ENCODE measurements at regions not wholly inside any gene's neighbourhood (a gene's known extent, or its start where the extent isn't known, plus 50 kb on each side); places are given as distances from the start of the nearest gene placed in this dataset.

DNA sequence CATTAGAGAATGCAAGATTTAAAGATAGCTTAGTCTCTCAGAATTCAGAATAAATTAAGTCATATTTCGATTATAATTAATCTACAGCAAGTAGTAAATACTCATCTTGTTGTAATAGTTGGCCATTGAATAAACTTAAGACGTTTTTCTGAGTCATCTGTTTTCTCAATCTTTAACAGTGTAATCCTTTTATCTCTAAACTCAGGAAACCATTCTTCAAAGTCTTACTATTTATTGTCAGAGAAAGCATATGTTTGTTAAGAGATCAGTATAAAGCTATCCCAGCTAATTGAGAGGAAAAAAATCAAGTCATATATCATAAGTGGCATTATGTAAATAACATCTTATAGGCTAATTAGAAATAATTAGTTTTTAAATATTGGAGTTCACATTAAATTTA, 201.2 kb upstream of the ADAMTS5 start:
- ChIA-PET CTCF (no interaction called here), POLR2A (no interaction called here)
- Mint-ChIP-seq H3K27ac (no peak overlapping the region), H3K27me3 (no peaks in the 10 kb centered on the region), H3K4me3 (no peak overlapping the region), H3K9me3 (ENCODE audit: insufficient read depth) (peaks cover 4% of the 10 kb centered on the region), H3K4me1 (no peaks in the 10 kb centered on the region)
- ATAC-seq (ENCODE audit: low read depth) (no peak), DNase-seq (no peak)
- TF ChIP-seq, protein P1, sequence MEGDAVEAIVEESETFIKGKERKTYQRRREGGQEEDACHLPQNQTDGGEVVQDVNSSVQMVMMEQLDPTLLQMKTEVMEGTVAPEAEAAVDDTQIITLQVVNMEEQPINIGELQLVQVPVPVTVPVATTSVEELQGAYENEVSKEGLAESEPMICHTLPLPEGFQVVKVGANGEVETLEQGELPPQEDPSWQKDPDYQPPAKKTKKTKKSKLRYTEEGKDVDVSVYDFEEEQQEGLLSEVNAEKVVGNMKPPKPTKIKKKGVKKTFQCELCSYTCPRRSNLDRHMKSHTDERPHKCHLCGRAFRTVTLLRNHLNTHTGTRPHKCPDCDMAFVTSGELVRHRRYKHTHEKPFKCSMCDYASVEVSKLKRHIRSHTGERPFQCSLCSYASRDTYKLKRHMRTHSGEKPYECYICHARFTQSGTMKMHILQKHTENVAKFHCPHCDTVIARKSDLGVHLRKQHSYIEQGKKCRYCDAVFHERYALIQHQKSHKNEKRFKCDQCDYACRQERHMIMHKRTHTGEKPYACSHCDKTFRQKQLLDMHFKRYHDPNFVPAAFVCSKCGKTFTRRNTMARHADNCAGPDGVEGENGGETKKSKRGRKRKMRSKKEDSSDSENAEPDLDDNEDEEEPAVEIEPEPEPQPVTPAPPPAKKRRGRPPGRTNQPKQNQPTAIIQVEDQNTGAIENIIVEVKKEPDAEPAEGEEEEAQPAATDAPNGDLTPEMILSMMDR (IDR thresholded peaks at IDR 0.05), result no peak
- TF ChIP-seq EZH2 (IDR thresholded peaks at IDR 0.05; ENCODE audit: borderline replicate concordance, insufficient read depth, low read depth, low read length, poor library complexity, severe bottlenecking), result no peak
- no peaks in the 10 kb centered on the region for H3K4me1 ChIP-seq (ENCODE audit: control insufficient read depth in 2 of 2, insufficient read depth in 2 of 2, low read length in 2 of 2)
- no peaks in the 10 kb centered on the region for H3K36me3 ChIP-seq (replicated peaks in 1 of 2; ENCODE audit: control extremely low read depth in 1 of 2, control insufficient read depth in 1 of 2, extremely low read depth in 1 of 2, insufficient read depth in 2 of 2, low read length in 1 of 2)
- no CpG with 5 or more reads among the region's 2 CpGs for WGBS (ENCODE audit: insufficient coverage)
- no peak overlapping the region for H3K27ac ChIP-seq (ENCODE audit: low read length in 2 of 2)
- no peaks in the 10 kb centered on the region for H3K9me3 ChIP-seq (ENCODE audit: control extremely low read depth in 1 of 3, control insufficient read depth in 2 of 3, insufficient read depth in 1 of 3, low read length in 2 of 3)
- H4K20me1 ChIP-seq (ENCODE audit: control insufficient read depth, insufficient read depth, low read length, poor library complexity, severe bottlenecking), result no peaks in the 10 kb centered on the region
- H3K79me2 ChIP-seq (ENCODE audit: control insufficient read depth, insufficient read depth, low read length), result no peaks in the 10 kb centered on the region
- intact Hi-C loops (cut with micrococcal nuclease), result no loop called here
- no peak overlapping the region for H3K4me2 ChIP-seq (replicated peaks; ENCODE audit: low read depth, low read length, poor library complexity, severe bottlenecking)
- H3K4me3 ChIP-seq (ENCODE audit: control extremely low read depth in 1 of 5, extremely low read depth in 1 of 5, insufficient read depth in 1 of 5, low read depth in 2 of 5, low read length in 4 of 5), result no peak overlapping the region
- H3K27me3 ChIP-seq (replicated peaks in 1 of 4; ENCODE audit: control extremely low read depth in 1 of 4, control insufficient read depth in 3 of 4, insufficient read depth in 4 of 4, low read length in 3 of 4), result no peaks in the 10 kb centered on the region
- H3K9ac ChIP-seq (ENCODE audit: low read length), result no peak overlapping the region
- no peak overlapping the region for H2AFZ ChIP-seq (ENCODE audit: insufficient read depth, low read depth, low read length, poor library complexity, severe bottlenecking)

DNA sequence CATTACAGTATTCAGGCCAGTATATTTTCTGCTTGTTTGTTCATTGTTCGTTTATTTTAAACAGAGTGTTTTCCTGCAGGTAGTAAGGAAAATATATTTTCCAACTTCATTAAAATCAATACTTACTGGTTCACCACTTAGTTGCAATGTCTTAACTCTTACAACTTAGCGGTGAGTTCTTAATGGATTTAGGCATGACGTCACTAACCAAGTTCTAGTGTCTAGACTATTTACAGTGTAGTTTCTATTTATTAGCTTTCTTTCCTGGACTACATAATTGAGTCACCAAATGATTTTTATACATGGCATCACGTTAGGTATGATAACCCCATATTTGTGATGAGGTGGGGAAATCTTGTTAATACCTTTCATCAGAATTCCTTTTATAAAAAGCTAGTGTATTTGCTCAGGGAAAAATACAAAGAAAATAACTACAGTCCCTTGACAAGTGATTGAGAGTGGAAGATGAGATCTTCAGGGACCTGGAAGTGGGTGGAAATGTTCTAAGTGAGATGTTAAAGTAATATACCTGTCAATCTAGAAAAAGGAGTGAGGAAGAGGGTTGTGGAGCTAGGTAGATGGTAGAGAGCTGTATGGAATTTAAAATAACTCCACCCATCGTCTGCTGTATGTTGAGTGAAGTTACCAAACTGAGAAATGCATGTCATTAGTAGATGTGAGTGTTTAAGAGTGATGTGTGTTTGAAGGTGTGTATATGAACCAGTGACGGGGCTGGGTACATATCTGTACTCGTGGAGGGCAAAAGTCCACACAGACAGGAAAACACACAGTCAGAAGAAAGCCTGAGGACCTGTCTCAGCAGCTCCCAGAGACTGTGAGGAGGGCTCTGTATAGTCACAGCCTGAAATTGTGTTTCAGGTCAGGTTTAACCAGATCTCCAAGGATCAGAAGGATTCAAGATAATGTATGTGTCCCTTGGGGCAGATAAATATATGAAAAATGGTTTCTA, 197.6 kb upstream of the ADAMTS5 start:
- ChIA-PET POLR2A (no interaction called here), CTCF (no interaction called here)
- Mint-ChIP-seq H3K4me3 (no peak overlapping the region), H3K27me3 (no peaks in the 10 kb centered on the region), H3K27ac (no peak overlapping the region), H3K9me3 (ENCODE audit: insufficient read depth) (no peaks in the 10 kb centered on the region), H3K4me1 (no peaks in the 10 kb centered on the region)
- Histone ChIP-seq H3K4me3 (ENCODE audit: control extremely low read depth in 1 of 5, extremely low read depth in 1 of 5, insufficient read depth in 1 of 5, low read depth in 2 of 5, low read length in 4 of 5) (no peak overlapping the region), H3K4me2 (replicated peaks; ENCODE audit: low read depth, low read length, poor library complexity, severe bottlenecking) (no peak overlapping the region), H2AFZ (ENCODE audit: insufficient read depth, low read depth, low read length, poor library complexity, severe bottlenecking) (no peak overlapping the region), H3K36me3 (replicated peaks in 1 of 2; ENCODE audit: control extremely low read depth in 1 of 2, control insufficient read depth in 1 of 2, extremely low read depth in 1 of 2, insufficient read depth in 2 of 2, low read length in 1 of 2) (no peaks in the 10 kb centered on the region), H3K79me2 (ENCODE audit: control insufficient read depth, insufficient read depth, low read length) (no peaks in the 10 kb centered on the region), H3K27me3 (replicated peaks in 1 of 4; ENCODE audit: control extremely low read depth in 1 of 4, control insufficient read depth in 3 of 4, insufficient read depth in 4 of 4, low read length in 3 of 4) (no peaks in the 10 kb centered on the region), H4K20me1 (ENCODE audit: control insufficient read depth, insufficient read depth, low read length, poor library complexity, severe bottlenecking) (no peaks in the 10 kb centered on the region), H3K27ac (ENCODE audit: low read length in 2 of 2) (no peak overlapping the region), H3K9ac (ENCODE audit: low read length) (no peak overlapping the region), H3K4me1 (ENCODE audit: control insufficient read depth in 2 of 2, insufficient read depth in 2 of 2, low read length in 2 of 2) (no peaks in the 10 kb centered on the region), H3K9me3 (ENCODE audit: control extremely low read depth in 1 of 3, control insufficient read depth in 2 of 3, insufficient read depth in 1 of 3, low read length in 2 of 3) (no peaks in the 10 kb centered on the region)
- ATAC-seq (ENCODE audit: low read depth) (no peak), DNase-seq (no peak)
- 58% methylated on average over 3 of the region's 7 CpGs for WGBS (ENCODE audit: insufficient coverage)
- intact Hi-C loops (cut with micrococcal nuclease), result no loop called here
- TF ChIP-seq, protein P1 (IDR thresholded peaks at IDR 0.05), result no peak
- TF ChIP-seq EZH2 (IDR thresholded peaks at IDR 0.05; ENCODE audit: borderline replicate concordance, insufficient read depth, low read depth, low read length, poor library complexity, severe bottlenecking), result no peak
